ENCODE measurements at regions not wholly inside any gene's neighbourhood (a gene's known extent, or its start where the extent isn't known, plus 50 kb on each side); places are given as distances from the start of the nearest gene placed in this dataset.

GRCh38 chr3:23659274-23659673 lies 146.5 kb upstream of the UBE2E1 start:
- Mint-ChIP-seq H3K27ac (ENCODE audit: unreplicated experiment) (no peak overlapping the region), H3K27me3 (ENCODE audit: low read depth) (no peaks in the 10 kb centered on the region), H3K4me3 (ENCODE audit: unreplicated experiment) (no peak overlapping the region), H3K9me3 (ENCODE audit: low read depth) (peaks cover 5% of the 10 kb centered on the region), H3K36me3 (ENCODE audit: low read depth) (no peaks in the 10 kb centered on the region), H3K4me1 (ENCODE audit: low read depth) (no peaks in the 10 kb centered on the region)
- DNase-seq (ENCODE audit: low spot score): no peak
- no peak for TF ChIP-seq CTCF (IDR thresholded peaks at IDR 0.05)

GRCh38 chr3:23659840-23660430 lies 145.8 kb upstream of the UBE2E1 start:
- H3K27me3 Mint-ChIP-seq (ENCODE audit: low read depth): no peaks in the 10 kb centered on the region
- H3K36me3 Mint-ChIP-seq (ENCODE audit: low read depth): no peaks in the 10 kb centered on the region
- H3K4me3 Mint-ChIP-seq (ENCODE audit: unreplicated experiment): no peak overlapping the region
- DNase-seq (ENCODE audit: low spot score): no peak
- H3K9me3 Mint-ChIP-seq (ENCODE audit: low read depth): peaks cover 5% of the 10 kb centered on the region
- no peak for TF ChIP-seq CTCF (IDR thresholded peaks at IDR 0.05)
- no peaks in the 10 kb centered on the region for H3K4me1 Mint-ChIP-seq (ENCODE audit: low read depth)
- no peak overlapping the region for H3K27ac Mint-ChIP-seq (ENCODE audit: unreplicated experiment)

GRCh38 chr3:23662079-23662617 lies 143.6 kb upstream of the UBE2E1 start:
- no peaks in the 10 kb centered on the region for H3K27me3 Mint-ChIP-seq (ENCODE audit: low read depth)
- no peaks in the 10 kb centered on the region for H3K9me3 Mint-ChIP-seq (ENCODE audit: low read depth)
- H3K4me3 Mint-ChIP-seq (ENCODE audit: unreplicated experiment): no peak overlapping the region
- no peaks in the 10 kb centered on the region for H3K4me1 Mint-ChIP-seq (ENCODE audit: low read depth)
- DNase-seq (ENCODE audit: low spot score): no peak
- no peak for TF ChIP-seq CTCF (IDR thresholded peaks at IDR 0.05)
- no peaks in the 10 kb centered on the region for H3K36me3 Mint-ChIP-seq (ENCODE audit: low read depth)
- H3K27ac Mint-ChIP-seq (ENCODE audit: unreplicated experiment): no peak overlapping the region

GRCh38 chr3:23663246-23663645 lies 142.5 kb upstream of the UBE2E1 start:
- Mint-ChIP-seq H3K4me1 (ENCODE audit: low read depth) (peaks cover 10% of the 10 kb centered on the region), H3K9me3 (ENCODE audit: low read depth) (no peaks in the 10 kb centered on the region), H3K4me3 (ENCODE audit: unreplicated experiment) (no peak overlapping the region)

GRCh38 chr3:23663661-23664186 lies 142.0 kb upstream of the UBE2E1 start:
- peaks cover 14% of the 10 kb centered on the region for H3K4me1 Mint-ChIP-seq (ENCODE audit: low read depth)
- DNase-seq (ENCODE audit: low spot score): no peak
- no peak overlapping the region for H3K4me3 Mint-ChIP-seq (ENCODE audit: unreplicated experiment)

More at GRCh38 chr3:23663246-23663645, 142.5 kb upstream of the UBE2E1 start:
- no peaks in the 10 kb centered on the region for H3K27me3 Mint-ChIP-seq (ENCODE audit: low read depth)
- no peak for TF ChIP-seq CTCF (IDR thresholded peaks at IDR 0.05)
- no peak for DNase-seq (ENCODE audit: low spot score)
- H3K36me3 Mint-ChIP-seq (ENCODE audit: low read depth): no peaks in the 10 kb centered on the region
- no peak overlapping the region for H3K27ac Mint-ChIP-seq (ENCODE audit: unreplicated experiment)

More at GRCh38 chr3:23663661-23664186, 142.0 kb upstream of the UBE2E1 start:
- Mint-ChIP-seq H3K36me3 (ENCODE audit: low read depth) (no peaks in the 10 kb centered on the region), H3K9me3 (ENCODE audit: low read depth) (no peaks in the 10 kb centered on the region), H3K27ac (ENCODE audit: unreplicated experiment) (no peak overlapping the region), H3K27me3 (ENCODE audit: low read depth) (no peaks in the 10 kb centered on the region)
- TF ChIP-seq CTCF (IDR thresholded peaks at IDR 0.05): no peak

Measured in chondrocyte (in vitro differentiated cells).